Astrocyte (in vitro differentiated cells and primary cell): ENCODE measurements at regions not wholly inside any gene's neighbourhood (a gene's known extent, or its start where the extent isn't known, plus 50 kb on each side); places are given as distances from the start of the nearest gene placed in this dataset.
"Not testable (repeated sequence)": the region's sequence is repeated elsewhere in the genome, so short reads cannot be mapped to it uniquely, and the experiment has no call there.

Experiments
- DNase-seq: peaks from one replicate; pipeline ENCODE4 v3.0.0-alpha.2; 2010; ENCODE audit warnings: low read depth
- FAIRE-seq: peaks from 2 replicates; lab custom pipeline; 2011; peaks lifted over from hg19 to GRCh38; lab: Jason Lieb, UNC
- H2AFZ ChIP-seq: 2 replicates; pipeline ENCODE4 v1.6.0; 2012; ENCODE audit warnings: low read depth, low read length, inconsistent platforms
- H3K27ac ChIP-seq: 2 replicates; pipeline ENCODE4 v1.5.1; 2011; ENCODE audit warnings: low read depth, low read length, inconsistent platforms
- H3K27me3 ChIP-seq: 2 replicates; pipeline ENCODE4 v1.6.0; 2011; ENCODE audit warnings: low read length, inconsistent platforms; ENCODE audit not compliant: insufficient read depth
- H3K36me3 ChIP-seq: 2 replicates; pipeline ENCODE4 v1.5.1; 2011; ENCODE audit warnings: low read length, inconsistent platforms; ENCODE audit not compliant: insufficient read depth
- H3K4me1 ChIP-seq: 2 replicates; pipeline ENCODE4 v1.5.1; 2011; ENCODE audit warnings: low read length, inconsistent platforms; ENCODE audit not compliant: insufficient read depth
- H3K4me2 ChIP-seq: 2 replicates; pipeline ENCODE4 v1.6.0; 2012; ENCODE audit warnings: low read length, inconsistent platforms
- H3K4me3 ChIP-seq: 2 replicates; pipeline ENCODE4 v1.5.1; 2011; ENCODE audit warnings: low read depth, mild to moderate bottlenecking, low read length, inconsistent platforms; ENCODE audit not compliant: insufficient read depth
- H3K79me2 ChIP-seq: 2 replicates; pipeline ENCODE4 v1.6.0; 2012; ENCODE audit warnings: mild to moderate bottlenecking, low read length, inconsistent platforms; ENCODE audit not compliant: insufficient read depth
- H3K9ac ChIP-seq: 2 replicates; pipeline ENCODE4 v1.6.0; 2012; ENCODE audit warnings: mild to moderate bottlenecking, low read length, inconsistent platforms
- H3K9me3 ChIP-seq: 2 replicates; pipeline ENCODE4 v1.5.1; 2012; ENCODE audit warnings: low read depth, mild to moderate bottlenecking, low read length, inconsistent platforms; ENCODE audit not compliant: insufficient read depth
- H4K20me1 ChIP-seq: 2 replicates; pipeline ENCODE4 v1.6.0; 2012; ENCODE audit warnings: low read length, inconsistent platforms; ENCODE audit not compliant: insufficient read depth
- H3K27ac Mint-ChIP-seq: one replicate; pipeline ENCODE4 v1.8.0; 2021; ENCODE audit warnings: mild to moderate bottlenecking, mixed read lengths; ENCODE audit not compliant: unreplicated experiment
- H3K27me3 Mint-ChIP-seq: one replicate; pipeline ENCODE4 v1.8.0; 2021; ENCODE audit warnings: low read depth, mixed read lengths; ENCODE audit not compliant: unreplicated experiment
- H3K36me3 Mint-ChIP-seq: one replicate; pipeline ENCODE4 v1.8.0; 2021; ENCODE audit warnings: low read depth, mixed read lengths; ENCODE audit not compliant: unreplicated experiment
- H3K4me1 Mint-ChIP-seq: one replicate; pipeline ENCODE4 v1.8.0; 2021; ENCODE audit warnings: low read depth, mixed read lengths; ENCODE audit not compliant: unreplicated experiment
- H3K4me3 Mint-ChIP-seq: one replicate; pipeline ENCODE4 v1.8.0; 2021; ENCODE audit warnings: mild to moderate bottlenecking, moderate library complexity, mixed read lengths; ENCODE audit not compliant: unreplicated experiment
- H3K9me3 Mint-ChIP-seq: one replicate; pipeline ENCODE4 v1.8.0; 2021; ENCODE audit warnings: mild to moderate bottlenecking, mixed read lengths; ENCODE audit not compliant: unreplicated experiment
- CTCF ChIP-seq: IDR thresholded peaks from 2 replicates; pipeline ENCODE4 v1.5.1; 2011; ENCODE audit warnings: low read depth, mild to moderate bottlenecking, inconsistent platforms, low read length, moderate library complexity; ENCODE audit not compliant: insufficient read depth
- EZH2 ChIP-seq: IDR thresholded peaks from 2 replicates; pipeline ENCODE4 v1.6.1; 2012; ENCODE audit warnings: mild to moderate bottlenecking, low read length, inconsistent platforms; ENCODE audit not compliant: insufficient read depth

- Histone ChIP-seq H3K9ac (no peak overlapping the region), H3K36me3 (no peaks in the 10 kb centered on the region), H3K9me3 (no peaks in the 10 kb centered on the region), H4K20me1 (no peaks in the 10 kb centered on the region), H3K4me2 (no peak overlapping the region), H3K27me3 (no peaks in the 10 kb centered on the region), H3K27ac (no peak overlapping the region), H3K79me2 (no peaks in the 10 kb centered on the region), H3K4me1 (no peaks in the 10 kb centered on the region), H3K4me3 (no peak overlapping the region), H2AFZ (no peak overlapping the region)
- no peaks in the 10 kb centered on the region for H3K27me3 Mint-ChIP-seq
- FAIRE-seq (no peak), DNase-seq (peak; percentile 41)
- no peaks in the 10 kb centered on the region for H3K4me1 Mint-ChIP-seq
- no peaks in the 10 kb centered on the region for H3K36me3 Mint-ChIP-seq
- no peak for TF ChIP-seq CTCF
- no peak overlapping the region for H3K27ac Mint-ChIP-seq
- peaks cover 10% of the 10 kb centered on the region for H3K9me3 Mint-ChIP-seq
- H3K4me3 Mint-ChIP-seq = no peak overlapping the region
These were observed 219.2 kb upstream of the RAI14 start for GRCh38 chr5:34436761-34437501.

- Mint-ChIP-seq H3K27me3 (no peaks in the 10 kb centered on the region), H3K9me3 (peaks cover 7% of the 10 kb centered on the region), H3K27ac (no peak overlapping the region), H3K4me3 (no peak overlapping the region), H3K4me1 (no peaks in the 10 kb centered on the region), H3K36me3 (no peaks in the 10 kb centered on the region)
- H3K27ac ChIP-seq = no peak overlapping the region
- H3K79me2 ChIP-seq = no peaks in the 10 kb centered on the region
- no peak for TF ChIP-seq CTCF
- no peak for TF ChIP-seq EZH2
- H3K4me3 ChIP-seq = no peak overlapping the region
- no peak overlapping the region for H3K4me2 ChIP-seq
- H3K9me3 ChIP-seq = no peaks in the 10 kb centered on the region
- no peaks in the 10 kb centered on the region for H3K36me3 ChIP-seq
- no peaks in the 10 kb centered on the region for H4K20me1 ChIP-seq
- no peak overlapping the region for H3K9ac ChIP-seq
- FAIRE-seq (no peak), DNase-seq (no peak)
- no peaks in the 10 kb centered on the region for H3K27me3 ChIP-seq
- H3K4me1 ChIP-seq = no peaks in the 10 kb centered on the region
- no peak overlapping the region for H2AFZ ChIP-seq
These were observed 216.5 kb upstream of the RAI14 start for GRCh38 chr5:34439601-34440000.

- not testable (repeated sequence) for H3K79me2 ChIP-seq, FAIRE-seq, H3K36me3 Mint-ChIP-seq, H3K9me3 ChIP-seq, H3K4me3 ChIP-seq, H4K20me1 ChIP-seq, H3K4me1 ChIP-seq, H3K9me3 Mint-ChIP-seq, DNase-seq, H3K27ac ChIP-seq, H3K4me1 Mint-ChIP-seq, H3K36me3 ChIP-seq, H3K27me3 ChIP-seq, H3K27ac Mint-ChIP-seq, H2AFZ ChIP-seq, H3K4me3 Mint-ChIP-seq, H3K27me3 Mint-ChIP-seq, H3K9ac ChIP-seq, H3K4me2 ChIP-seq
These were observed 214.4 kb upstream of the RAI14 start for GRCh38 chr5:34441767-34442166.
